PC-3 (cell line): ENCODE measurements at regions not wholly inside any gene's neighbourhood (a gene's known extent, or its start where the extent isn't known, plus 50 kb on each side); places are given as distances from the start of the nearest gene placed in this dataset.

ENCODE experiments used
- EZH2 ChIP-seq: fragments of 300-600 bp; sonication (generic); IDR thresholded peaks from one replicate; pipeline ENCODE4 v1.6.1; 2017; ENCODE audit warnings: antibody characterized with exemption, mild to moderate bottlenecking, low read length; ENCODE audit not compliant: unreplicated experiment
- EZH2phosphoT487 ChIP-seq: fragments of 300-600 bp; sonication (generic); IDR thresholded peaks from 2 replicates; pipeline ENCODE4 v1.6.1; 2018; ENCODE audit warnings: mild to moderate bottlenecking, antibody characterized with exemption, low read length, borderline replicate concordance
- TF ChIP-seq, protein P1 (sequence below): fragments of 300-600 bp; sonication (generic); conservative IDR thresholded peaks from 2 replicates; pipeline ENCODE4 v1.5.1; 2017; ENCODE audit warnings: antibody characterized with exemption, low read depth, mild to moderate bottlenecking, low read length

DNA sequence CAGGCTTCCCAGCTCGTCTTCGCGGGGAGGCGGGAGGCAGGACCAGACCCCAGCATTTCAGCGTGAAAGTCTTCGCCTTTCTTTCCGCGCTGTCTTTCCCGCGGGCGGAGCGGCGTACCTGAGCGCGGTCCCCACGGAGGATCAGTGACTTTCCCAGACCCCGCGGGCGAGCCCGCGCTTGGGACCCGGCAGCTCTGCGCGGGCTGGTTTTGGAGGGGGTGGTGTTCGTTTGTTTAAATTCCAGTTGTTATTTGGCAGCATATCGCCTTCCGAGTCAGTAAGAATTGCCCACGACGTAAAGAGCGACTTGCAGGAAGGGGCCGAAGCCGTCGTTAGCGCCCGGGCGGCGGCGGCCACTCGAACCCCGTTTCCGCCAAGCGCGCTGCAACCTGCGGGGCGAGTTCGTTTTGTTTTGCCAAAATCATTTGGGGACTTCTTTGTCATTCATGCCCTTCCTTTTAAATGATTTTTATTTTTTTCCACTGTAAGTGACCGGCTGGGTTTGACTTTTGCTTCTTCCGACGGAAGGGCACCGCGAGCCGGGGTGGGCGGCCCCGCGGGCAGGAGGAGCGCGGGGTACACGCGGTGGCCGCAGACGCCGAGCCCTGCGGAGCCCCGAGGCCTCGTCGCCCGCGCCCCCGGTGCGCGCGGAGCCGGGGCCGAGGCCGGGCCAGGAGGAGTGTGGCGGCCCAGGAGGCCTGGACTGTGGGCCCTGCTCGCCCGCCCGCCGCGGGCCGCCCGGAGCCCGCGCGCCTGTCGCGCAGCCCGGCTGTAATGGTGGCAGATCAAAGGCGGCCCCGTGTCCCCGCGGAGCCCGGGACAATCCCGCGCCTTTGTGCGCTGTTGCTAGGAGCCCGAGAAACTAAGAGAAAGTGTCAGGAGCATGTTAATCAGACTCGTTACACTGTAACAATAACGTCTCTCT is 75.9 kb downstream of the ZIC5 start:
- TF ChIP-seq, protein P1, sequence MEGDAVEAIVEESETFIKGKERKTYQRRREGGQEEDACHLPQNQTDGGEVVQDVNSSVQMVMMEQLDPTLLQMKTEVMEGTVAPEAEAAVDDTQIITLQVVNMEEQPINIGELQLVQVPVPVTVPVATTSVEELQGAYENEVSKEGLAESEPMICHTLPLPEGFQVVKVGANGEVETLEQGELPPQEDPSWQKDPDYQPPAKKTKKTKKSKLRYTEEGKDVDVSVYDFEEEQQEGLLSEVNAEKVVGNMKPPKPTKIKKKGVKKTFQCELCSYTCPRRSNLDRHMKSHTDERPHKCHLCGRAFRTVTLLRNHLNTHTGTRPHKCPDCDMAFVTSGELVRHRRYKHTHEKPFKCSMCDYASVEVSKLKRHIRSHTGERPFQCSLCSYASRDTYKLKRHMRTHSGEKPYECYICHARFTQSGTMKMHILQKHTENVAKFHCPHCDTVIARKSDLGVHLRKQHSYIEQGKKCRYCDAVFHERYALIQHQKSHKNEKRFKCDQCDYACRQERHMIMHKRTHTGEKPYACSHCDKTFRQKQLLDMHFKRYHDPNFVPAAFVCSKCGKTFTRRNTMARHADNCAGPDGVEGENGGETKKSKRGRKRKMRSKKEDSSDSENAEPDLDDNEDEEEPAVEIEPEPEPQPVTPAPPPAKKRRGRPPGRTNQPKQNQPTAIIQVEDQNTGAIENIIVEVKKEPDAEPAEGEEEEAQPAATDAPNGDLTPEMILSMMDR, result no peak
- TF ChIP-seq EZH2 (no peak), EZH2phosphoT487 (no peak)
